ENCODE measurements at regions not wholly inside any gene's neighbourhood (a gene's known extent, or its start where the extent isn't known, plus 50 kb on each side); places are given as distances from the start of the nearest gene placed in this dataset.
"Not testable (repeated sequence)": the region's sequence is repeated elsewhere in the genome, so short reads cannot be mapped to it uniquely, and the experiment has no call there.

- no peak for FAIRE-seq
Observed at GRCh38 chr10:34907743-34908430, 92.8 kb upstream of the PARD3 start.

- no peak for FAIRE-seq
Observed at GRCh38 chr10:34906067-34906965, 91.2 kb upstream of the PARD3 start.

GRCh38 chr10:34905200-34905927 lies 90.3 kb upstream of the PARD3 start:
- FAIRE-seq = no peak

- no peak for FAIRE-seq
Observed at GRCh38 chr10:34904191-34904590, 89.1 kb upstream of the PARD3 start.

- no peak for FAIRE-seq
Observed at GRCh38 chr10:34899161-34899560, 84.1 kb upstream of the PARD3 start.

- no peak for FAIRE-seq
Observed at GRCh38 chr10:34895977-34896376, 80.9 kb upstream of the PARD3 start.

GRCh38 chr10:34895046-34895445 lies 80.0 kb upstream of the PARD3 start:
- not testable (repeated sequence) for FAIRE-seq

GRCh38 chr10:34892521-34892920 lies 77.4 kb upstream of the PARD3 start:
- FAIRE-seq = not testable (repeated sequence)

- FAIRE-seq = no peak
Observed at GRCh38 chr10:34890939-34891338, 75.8 kb upstream of the PARD3 start.

GRCh38 chr10:34889004-34889869 lies 74.1 kb upstream of the PARD3 start:
- FAIRE-seq = no peak

- FAIRE-seq = no peak
Observed at GRCh38 chr10:34886906-34887642, 72.0 kb upstream of the PARD3 start.

- FAIRE-seq = no peak
Observed at GRCh38 chr10:34885898-34886297, 70.8 kb upstream of the PARD3 start.

- no peak for FAIRE-seq
Observed at GRCh38 chr10:34885011-34885410, 69.9 kb upstream of the PARD3 start.

- no peak for FAIRE-seq
Observed at GRCh38 chr10:34884272-34884952, 69.3 kb upstream of the PARD3 start.

GRCh38 chr10:34880817-34881216 lies 65.7 kb upstream of the PARD3 start:
- FAIRE-seq = no peak

GRCh38 chr10:34878651-34879050 lies 63.6 kb upstream of the PARD3 start:
- not testable (repeated sequence) for FAIRE-seq

- no peak for FAIRE-seq
Observed at GRCh38 chr10:34875061-34875460, 60.0 kb upstream of the PARD3 start.

GRCh38 chr10:34872820-34873219 lies 57.7 kb upstream of the PARD3 start:
- no peak for FAIRE-seq

- FAIRE-seq = no peak
Observed at GRCh38 chr10:34869135-34869836, 54.2 kb upstream of the PARD3 start.

GRCh38 chr10:34868589-34868988 lies 53.5 kb upstream of the PARD3 start:
- FAIRE-seq = no peak

Data from endometrium (tissue), 2 donors.